ENCODE measurements at regions not wholly inside any gene's neighbourhood (a gene's known extent, or its start where the extent isn't known, plus 50 kb on each side); places are given as distances from the start of the nearest gene placed in this dataset.
"Not testable (repeated sequence)": the region's sequence is repeated elsewhere in the genome, so short reads cannot be mapped to it uniquely, and the experiment has no call there.

- no peak for DNase-seq
Measured at GRCh38 chr1:104028416-104029035, 278.8 kb downstream of the AMY1C start.

GRCh38 chr1:104029456-104029970 is 279.8 kb downstream of the AMY1C start:
- DNase-seq, result no peak

GRCh38 chr1:104056786-104057185 is 307.1 kb downstream of the AMY1C start:
- no peak for DNase-seq

- DNase-seq, result not testable (repeated sequence)
Measured at GRCh38 chr1:104057219-104057898, 307.7 kb downstream of the AMY1C start.

GRCh38 chr1:104061637-104062036 is 311.9 kb downstream of the AMY1C start:
- DNase-seq, result not testable (repeated sequence)

- no peak for DNase-seq
Measured at GRCh38 chr1:104064399-104064798, 314.7 kb downstream of the AMY1C start.

- DNase-seq, result no peak
Measured at GRCh38 chr1:104072915-104073371, 323.2 kb downstream of the AMY1C start.

- DNase-seq, result no peak
Measured at GRCh38 chr1:104073463-104073902, 323.8 kb downstream of the AMY1C start.

- no peak for DNase-seq
Measured at GRCh38 chr1:104082221-104082620, 332.5 kb downstream of the AMY1C start.

- no peak for DNase-seq
Measured at GRCh38 chr1:104084380-104084779, 334.7 kb downstream of the AMY1C start.

GRCh38 chr1:104092698-104093097 is 343.0 kb downstream of the AMY1C start:
- no peak for DNase-seq

- DNase-seq, result no peak
Measured at GRCh38 chr1:104098837-104099236, 349.1 kb downstream of the AMY1C start.

- no peak for DNase-seq
Measured at GRCh38 chr1:104100115-104100514, 350.4 kb downstream of the AMY1C start.

- no peak for DNase-seq
Measured at GRCh38 chr1:104105465-104105864, 355.8 kb downstream of the AMY1C start.

GRCh38 chr1:104120525-104120924 is 370.8 kb downstream of the AMY1C start:
- no peak for DNase-seq

GRCh38 chr1:104121271-104121670 is 371.6 kb downstream of the AMY1C start:
- no peak for DNase-seq

- no peak for DNase-seq
Measured at GRCh38 chr1:104125266-104125665, 375.6 kb downstream of the AMY1C start.

GRCh38 chr1:104125970-104126369 is 376.3 kb downstream of the AMY1C start:
- DNase-seq, result no peak

- no peak for DNase-seq
Measured at GRCh38 chr1:104132382-104132973, 382.8 kb downstream of the AMY1C start.

- not testable (repeated sequence) for DNase-seq
Measured at GRCh38 chr1:104135036-104135435, 385.3 kb downstream of the AMY1C start.

GRCh38 chr1:104136621-104137020 is 386.9 kb downstream of the AMY1C start:
- DNase-seq, result no peak

- no peak for DNase-seq
Measured at GRCh38 chr1:104156738-104157137, 407.0 kb downstream of the AMY1C start.

- DNase-seq, result no peak
Measured at GRCh38 chr1:104163912-104164476, 414.3 kb downstream of the AMY1C start.
